K562 (cell line): ENCODE measurements at regions not wholly inside any gene's neighbourhood (a gene's known extent, or its start where the extent isn't known, plus 50 kb on each side); places are given as distances from the start of the nearest gene placed in this dataset.

Source experiments
- ATAC-seq: fragments of 200-7000 bp; cut with Tn5 transposase; 3 replicates; pipeline ENCODE4 v1.9.1; 2020; ENCODE audit warnings: moderate library complexity
- BruUV-seq: library from RNA; stranded (reverse); fragments of 400-500 nt; replicated peaks from 2 replicates; lab custom pipeline; 2021; lab: Mats Ljungman, UMichigan
- CTCF ChIA-PET: fragments of 300-600 bp; formaldehyde crosslinking; extraction: SDS; loops from one replicate; lab custom pipeline; 2021; ENCODE audit warnings: low intra/inter-chr PET ratio; lab: Yijun Ruan, JAX
- POLR2A ChIA-PET: fragments of 300-600, 350-650 bp; sonication (Branson Sonifier 250); formaldehyde crosslinking; extraction: SDS; loops from one replicate; lab custom pipeline; 2021; ENCODE audit warnings: antibody characterized with exemption, inconsistent platforms; lab: Yijun Ruan, JAX
- DNase-seq, 4 experiments: peaks; one replicate each; pipeline versions ENCODE4 v3.0.0 to v3.0.0-alpha.2; 2011 to 2018; ENCODE audit warnings: low spot score in 3 of 4, mixed read lengths in 3 of 4; ENCODE audit errors: extremely low read depth in 1 of 4
- FAIRE-seq: peaks from 2 replicates; lab custom pipeline; 2011; peaks lifted over from hg19 to GRCh38; lab: Jason Lieb, UNC
- H2AFZ ChIP-seq: 2 replicates; pipeline ENCODE4 v1.6.0; 2011; ENCODE audit warnings: low read depth, low read length, control low read depth, inconsistent platforms
- H3K27ac ChIP-seq: fragments of 200-600 bp; 3 replicates; pipeline ENCODE4 v1.8.0; 2011; ENCODE audit warnings: low read depth, mild to moderate bottlenecking, control low read depth, inconsistent platforms, low read length, moderate library complexity, mixed read lengths; ENCODE audit errors: extremely low read depth
- H3K27me3 ChIP-seq, 2 experiments: fragments of 300-600 bp in 1 of 2; 2 replicates in 1 of 2; 3 replicates in 1 of 2; pipeline versions ENCODE4 v1.6.0 to v1.8.0; 2011; ENCODE audit warnings: inconsistent platforms in 2 of 2, low read length in 2 of 2, mild to moderate bottlenecking in 1 of 2, mixed read lengths in 1 of 2, moderate library complexity in 1 of 2; ENCODE audit not compliant: control insufficient read depth in 2 of 2, insufficient read depth in 2 of 2
- H3K36me3 ChIP-seq: fragments of 300-600 bp; 3 replicates; pipeline ENCODE4 v1.8.0; 2011; ENCODE audit warnings: mild to moderate bottlenecking, low read length, inconsistent platforms; ENCODE audit not compliant: control insufficient read depth, insufficient read depth
- H3K4me1 ChIP-seq, 2 experiments: fragments of 200-600 bp in 1 of 2; replicated peaks in 1 of 2; 2 replicates in 1 of 2; 3 replicates in 1 of 2; pipeline versions ENCODE4 v1.5.1 to v1.8.0; 2011; ENCODE audit warnings: inconsistent platforms in 2 of 2, low read length in 2 of 2, mild to moderate bottlenecking in 1 of 2, mixed read lengths in 1 of 2, moderate library complexity in 1 of 2; ENCODE audit not compliant: control insufficient read depth in 2 of 2, insufficient read depth in 2 of 2
- H3K4me2 ChIP-seq: 2 replicates; pipeline ENCODE4 v1.6.1; 2011; ENCODE audit warnings: low read length, control low read depth, inconsistent platforms, mixed read lengths; ENCODE audit not compliant: insufficient read depth
- H3K4me3 ChIP-seq: fragments of 200-600 bp; sonication (generic), shearing (Covaris generic); 2 replicates; pipeline ENCODE4 v1.5.1; 2016; ENCODE audit warnings: control low read depth, inconsistent platforms
- H3K79me2 ChIP-seq: fragments of 200-600 bp; 3 replicates; pipeline ENCODE4 v1.8.0; 2011; ENCODE audit warnings: low read length, inconsistent platforms; ENCODE audit not compliant: control insufficient read depth, insufficient read depth
- H3K9ac ChIP-seq, 2 experiments: 2 replicates each; pipeline versions ENCODE4 v1.6.0 to v1.6.1; 2011; ENCODE audit warnings: low read depth in 2 of 2, low read length in 2 of 2, control low read depth in 1 of 2, inconsistent platforms in 1 of 2, mild to moderate bottlenecking in 1 of 2, mixed read lengths in 1 of 2; ENCODE audit not compliant: insufficient read depth in 1 of 2
- H3K9me1 ChIP-seq: one replicate; pipeline ENCODE4 v1.6.0; 2011; ENCODE audit warnings: inconsistent platforms, mild to moderate bottlenecking, low read length, moderate library complexity; ENCODE audit not compliant: control insufficient read depth, insufficient read depth
- H3K9me3 ChIP-seq: replicated peaks from 2 replicates; pipeline ENCODE4 v1.5.1; 2011; ENCODE audit warnings: low read depth, low read length, inconsistent platforms; ENCODE audit not compliant: control insufficient read depth, insufficient read depth
- H4K20me1 ChIP-seq: replicated peaks from 2 replicates; pipeline ENCODE4 v1.6.1; 2011; ENCODE audit warnings: low read length, inconsistent platforms, mixed read lengths; ENCODE audit not compliant: control insufficient read depth, insufficient read depth
- CBFA2T2 ChIP-seq: fragments of 450-650 bp; conservative IDR thresholded peaks from 2 replicates; pipeline ENCODE4 v1.6.1; 2017; ENCODE audit warnings: mild to moderate bottlenecking
- CHCHD3 ChIP-seq: fragments of 250-450 bp; sonication (Bioruptor Pico); IDR thresholded peaks from 2 replicates; pipeline ENCODE4 v2.1.2; 2022; ENCODE audit warnings: mild to moderate bottlenecking
- NFE2L1 ChIP-seq: fragments of 450-650 bp; IDR thresholded peaks from 2 replicates; pipeline ENCODE4 v1.6.1; 2016; ENCODE audit warnings: missing genetic modification characterization, low read depth, mild to moderate bottlenecking, missing compliant biosample characterization, moderate library complexity, borderline replicate concordance
- NR2C2 ChIP-seq, 2 experiments: fragments of 200-800 bp in 1 of 2; sonication (Bioruptor generic) in 1 of 2; sonication (generic) in 1 of 2; formaldehyde crosslinking in 1 of 2; IDR thresholded peaks; 2 replicates each; pipeline versions ENCODE4 v1.6.1 to v1.8.0; 2016 to 2022; ENCODE audit warnings: mild to moderate bottlenecking in 1 of 2, missing compliant biosample characterization in 1 of 2, missing genetic modification characterization in 1 of 2, missing genetic modification reagents in 1 of 2
- SRSF7 ChIP-seq: fragments of 200-400 bp; formaldehyde crosslinking; optimal IDR thresholded peaks from 2 replicates; pipeline ENCODE3; 2017; ENCODE audit warnings: mild to moderate bottlenecking, low read depth, low read length
- TAF9B ChIP-seq: fragments of 450-650 bp; IDR thresholded peaks from 2 replicates; pipeline ENCODE4 v1.6.1; 2018; ENCODE audit warnings: mild to moderate bottlenecking; ENCODE audit not compliant: partially characterized antibody
- ZNF311 ChIP-seq: fragments of 250-450 bp; sonication (Bioruptor Pico); IDR thresholded peaks from 2 replicates; pipeline ENCODE4 v1.4.0; 2020; ENCODE audit warnings: mild to moderate bottlenecking, moderate library complexity
- ZNF778 ChIP-seq: fragments of 450-650 bp; formaldehyde crosslinking; IDR thresholded peaks from 2 replicates; pipeline ENCODE4 v1.4.0; 2020; ENCODE audit warnings: mild to moderate bottlenecking, moderate library complexity
- WGBS: fragments of 100-300 bp; shearing (Covaris generic); methylation state at CpG from one replicate; pipeline ENCODE4 v1.1.6; 2016; ENCODE audit warnings: low coverage, mixed read lengths; ENCODE audit not compliant: insufficient coverage; ENCODE audit errors: missing lambda C conversion rate; 5-methylcytosine and 5-hydroxymethylcytosine counted together
- in situ Hi-C: fragments of 300-500 bp; cut with MboI; formaldehyde crosslinking; loops from 4 replicates; pipeline ENCODE4 v1.15.0; 2018; ENCODE audit warnings: inconsistent platforms, mixed read lengths
- intact Hi-C: fragments of 100-400 bp; cut with micrococcal nuclease; formaldehyde crosslinking; loops from 2 replicates; pipeline ENCODE4 v1.14.2; 2022
- TF ChIP-seq, protein P1 (sequence below): fragments of 250-450 bp; sonication (Bioruptor Pico); IDR thresholded peaks from 2 replicates; pipeline ENCODE4 v1.5.0; 2020; ENCODE audit warnings: mild to moderate bottlenecking
- TF ChIP-seq, protein P2 (sequence below): fragments of 450-650 bp; formaldehyde crosslinking; IDR thresholded peaks from 2 replicates; pipeline ENCODE4 v1.4.0; 2022; ENCODE audit warnings: missing genetic modification characterization
- TF ChIP-seq, protein P3 (sequence below): fragments of 450-650 bp; formaldehyde crosslinking; IDR thresholded peaks from 2 replicates; pipeline ENCODE4 v1.4.0; 2020; ENCODE audit warnings: mild to moderate bottlenecking, mixed read lengths
- TF ChIP-seq, protein P4 (sequence below): fragments of 250-450 bp; sonication (Bioruptor Pico); IDR thresholded peaks from 2 replicates; pipeline ENCODE4 v1.9.0; 2021; ENCODE audit warnings: mild to moderate bottlenecking, inconsistent platforms

DNA sequence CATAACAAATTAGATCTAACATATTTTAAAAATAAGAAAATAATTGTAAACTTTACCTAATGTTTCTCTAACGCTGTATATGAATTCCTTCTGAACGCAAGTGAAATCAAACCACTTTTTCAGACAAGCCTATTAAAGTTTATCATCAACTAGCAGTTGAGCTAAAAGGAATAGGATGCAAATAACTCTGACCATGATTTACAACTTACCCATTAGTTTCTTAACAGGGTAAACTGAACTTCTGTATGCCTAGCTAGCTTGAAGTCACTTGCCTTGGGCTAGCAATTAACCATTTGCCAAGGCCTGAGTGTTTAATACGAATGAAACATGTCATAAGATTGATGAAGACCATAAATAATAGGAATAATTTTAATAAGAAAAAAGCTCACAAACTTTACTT, 762.7 kb upstream of the ARRDC3 start (continued):
- TF ChIP-seq, protein P1, sequence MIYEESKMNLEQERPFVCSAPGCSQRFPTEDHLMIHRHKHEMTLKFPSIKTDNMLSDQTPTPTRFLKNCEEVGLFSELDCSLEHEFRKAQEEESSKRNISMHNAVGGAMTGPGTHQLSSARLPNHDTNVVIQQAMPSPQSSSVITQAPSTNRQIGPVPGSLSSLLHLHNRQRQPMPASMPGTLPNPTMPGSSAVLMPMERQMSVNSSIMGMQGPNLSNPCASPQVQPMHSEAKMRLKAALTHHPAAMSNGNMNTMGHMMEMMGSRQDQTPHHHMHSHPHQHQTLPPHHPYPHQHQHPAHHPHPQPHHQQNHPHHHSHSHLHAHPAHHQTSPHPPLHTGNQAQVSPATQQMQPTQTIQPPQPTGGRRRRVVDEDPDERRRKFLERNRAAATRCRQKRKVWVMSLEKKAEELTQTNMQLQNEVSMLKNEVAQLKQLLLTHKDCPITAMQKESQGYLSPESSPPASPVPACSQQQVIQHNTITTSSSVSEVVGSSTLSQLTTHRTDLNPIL, result no peak
- TF ChIP-seq NFE2L1 (tag) (no peak), ZNF311 (CRISPR knock-in tag) (no peak), TAF9B (no peak), CHCHD3 (CRISPR knock-in tag) (no peak), NR2C2 (CRISPR knock-in tag; IDR thresholded peaks at IDR 0.05) (no peak), NR2C2 (tag; IDR thresholded peaks at IDR 0.05) (no peak)

DNA sequence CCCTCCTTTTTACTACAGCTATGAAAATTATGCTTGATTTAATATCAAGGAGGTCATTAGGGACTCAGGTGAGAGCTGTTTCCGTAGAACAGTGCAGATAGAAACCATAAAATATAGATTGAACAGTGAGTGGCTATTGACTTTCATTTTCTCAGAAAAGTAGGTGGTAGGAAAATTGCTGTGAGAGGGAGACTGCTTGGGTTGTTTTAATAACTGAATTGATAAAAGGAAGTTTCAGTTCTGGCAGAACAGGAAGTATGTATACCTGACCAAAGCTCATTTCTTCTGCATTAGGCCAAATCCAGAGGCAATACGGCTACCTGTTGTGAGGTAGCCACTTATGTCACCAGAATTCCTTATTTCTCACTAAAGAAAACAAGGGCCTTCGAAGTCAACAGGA, 761.7 kb upstream of the ARRDC3 start:
- no peaks in the 10 kb centered on the region for H4K20me1 ChIP-seq
- FAIRE-seq, result no peak
- WGBS, result 0% methylated on average over 3 of the region's 3 CpGs
- in situ Hi-C loops, result no loop called here
- H3K79me2 ChIP-seq, result no peaks in the 10 kb centered on the region
- no peaks in the 10 kb centered on the region; the same call in none of the 2 replicates for H3K9me3 ChIP-seq
- ATAC-seq, result no peak
- no peaks in the 10 kb centered on the region for H3K4me1 ChIP-seq
- POLR2A ChIA-PET, result no interaction called here
- no peaks in the 10 kb centered on the region for H3K27me3 ChIP-seq
- H3K36me3 ChIP-seq, result no peaks in the 10 kb centered on the region
- no peak overlapping the region for H2AFZ ChIP-seq
- H3K9ac ChIP-seq, result no peak overlapping the region
- DNase-seq, result no peak
- H3K9me1 ChIP-seq, result no peaks in the 10 kb centered on the region
- no peak overlapping the region for H3K27ac ChIP-seq
- no peak overlapping the region for H3K4me2 ChIP-seq
- H3K4me3 ChIP-seq, result no peak overlapping the region
- intact Hi-C loops, result no loop called here
- CTCF ChIA-PET, result no interaction called here
- no TSS peak for BruUV-seq
- TF ChIP-seq, protein P2, sequence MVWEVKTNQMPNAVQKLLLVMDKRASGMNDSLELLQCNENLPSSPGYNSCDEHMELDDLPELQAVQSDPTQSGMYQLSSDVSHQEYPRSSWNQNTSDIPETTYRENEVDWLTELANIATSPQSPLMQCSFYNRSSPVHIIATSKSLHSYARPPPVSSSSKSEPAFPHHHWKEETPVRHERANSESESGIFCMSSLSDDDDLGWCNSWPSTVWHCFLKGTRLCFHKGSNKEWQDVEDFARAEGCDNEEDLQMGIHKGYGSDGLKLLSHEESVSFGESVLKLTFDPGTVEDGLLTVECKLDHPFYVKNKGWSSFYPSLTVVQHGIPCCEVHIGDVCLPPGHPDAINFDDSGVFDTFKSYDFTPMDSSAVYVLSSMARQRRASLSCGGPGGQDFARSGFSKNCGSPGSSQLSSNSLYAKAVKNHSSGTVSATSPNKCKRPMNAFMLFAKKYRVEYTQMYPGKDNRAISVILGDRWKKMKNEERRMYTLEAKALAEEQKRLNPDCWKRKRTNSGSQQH (CRISPR knock-in tag), result no peak
- TF ChIP-seq, protein P3, sequence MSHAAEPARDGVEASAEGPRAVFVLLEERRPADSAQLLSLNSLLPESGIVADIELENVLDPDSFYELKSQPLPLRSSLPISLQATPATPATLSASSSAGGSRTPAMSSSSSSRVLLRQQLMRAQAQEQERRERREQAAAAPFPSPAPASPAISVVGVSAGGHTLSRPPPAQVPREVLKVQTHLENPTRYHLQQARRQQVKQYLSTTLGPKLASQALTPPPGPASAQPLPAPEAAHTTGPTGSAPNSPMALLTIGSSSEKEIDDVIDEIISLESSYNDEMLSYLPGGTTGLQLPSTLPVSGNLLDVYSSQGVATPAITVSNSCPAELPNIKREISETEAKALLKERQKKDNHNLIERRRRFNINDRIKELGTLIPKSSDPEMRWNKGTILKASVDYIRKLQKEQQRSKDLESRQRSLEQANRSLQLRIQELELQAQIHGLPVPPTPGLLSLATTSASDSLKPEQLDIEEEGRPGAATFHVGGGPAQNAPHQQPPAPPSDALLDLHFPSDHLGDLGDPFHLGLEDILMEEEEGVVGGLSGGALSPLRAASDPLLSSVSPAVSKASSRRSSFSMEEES, result no peak
- TF ChIP-seq ZNF778 (CRISPR knock-in tag) (no peak), SRSF7 (no peak), CBFA2T2 (no peak)
- TF ChIP-seq, protein P4, sequence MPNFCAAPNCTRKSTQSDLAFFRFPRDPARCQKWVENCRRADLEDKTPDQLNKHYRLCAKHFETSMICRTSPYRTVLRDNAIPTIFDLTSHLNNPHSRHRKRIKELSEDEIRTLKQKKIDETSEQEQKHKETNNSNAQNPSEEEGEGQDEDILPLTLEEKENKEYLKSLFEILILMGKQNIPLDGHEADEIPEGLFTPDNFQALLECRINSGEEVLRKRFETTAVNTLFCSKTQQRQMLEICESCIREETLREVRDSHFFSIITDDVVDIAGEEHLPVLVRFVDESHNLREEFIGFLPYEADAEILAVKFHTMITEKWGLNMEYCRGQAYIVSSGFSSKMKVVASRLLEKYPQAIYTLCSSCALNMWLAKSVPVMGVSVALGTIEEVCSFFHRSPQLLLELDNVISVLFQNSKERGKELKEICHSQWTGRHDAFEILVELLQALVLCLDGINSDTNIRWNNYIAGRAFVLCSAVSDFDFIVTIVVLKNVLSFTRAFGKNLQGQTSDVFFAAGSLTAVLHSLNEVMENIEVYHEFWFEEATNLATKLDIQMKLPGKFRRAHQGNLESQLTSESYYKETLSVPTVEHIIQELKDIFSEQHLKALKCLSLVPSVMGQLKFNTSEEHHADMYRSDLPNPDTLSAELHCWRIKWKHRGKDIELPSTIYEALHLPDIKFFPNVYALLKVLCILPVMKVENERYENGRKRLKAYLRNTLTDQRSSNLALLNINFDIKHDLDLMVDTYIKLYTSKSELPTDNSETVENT (CRISPR knock-in tag), result no peak
